ENCODE measurements at regions not wholly inside any gene's neighbourhood (a gene's known extent, or its start where the extent isn't known, plus 50 kb on each side); places are given as distances from the start of the nearest gene placed in this dataset.

DNA sequence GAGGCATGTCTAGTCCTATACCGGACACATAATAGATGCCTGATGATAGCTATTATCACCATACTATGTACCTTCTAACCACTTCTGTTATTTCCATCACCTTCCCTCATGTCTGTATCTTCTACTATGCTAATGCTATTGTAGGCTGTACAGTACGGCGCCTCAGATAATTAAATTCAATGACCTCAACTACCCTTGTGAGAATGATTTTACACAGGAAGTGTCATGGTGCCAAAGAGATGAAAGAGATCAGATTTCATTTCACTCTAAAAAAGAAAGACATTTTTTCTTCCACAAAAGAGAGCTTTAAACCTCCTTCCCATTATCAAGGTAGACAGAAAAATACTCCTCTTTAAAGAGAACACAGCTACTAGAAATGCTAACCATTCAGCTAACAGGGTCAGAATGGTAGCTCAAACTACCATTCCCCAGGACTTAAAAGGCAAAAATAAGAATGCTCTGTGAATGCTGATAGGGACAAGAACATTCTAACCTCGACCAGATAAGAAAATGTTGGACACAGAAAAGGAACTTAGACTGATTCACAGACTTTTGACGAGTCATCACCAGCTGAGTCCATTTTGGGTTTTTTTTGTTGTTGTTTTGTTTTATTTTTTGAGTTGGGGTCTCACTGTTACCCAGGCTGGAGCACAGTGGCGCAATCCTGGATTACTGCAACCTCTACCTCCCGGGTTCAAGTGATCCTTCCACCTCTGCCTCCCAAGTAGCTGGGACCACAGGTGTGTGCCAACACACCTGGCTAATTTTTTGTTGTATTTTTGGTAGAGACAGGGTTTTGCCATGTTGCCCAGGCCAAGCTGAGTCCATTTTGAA, 99.2 kb upstream of the RAPGEF2 start:
- Histone ChIP-seq H3K4me3 (ENCODE audit: low read depth in 2 of 2, low read length in 1 of 2) (no peak overlapping the region), H3K4me2 (peak overlapping the region; percentile 7; the same call in 1 of the 2 replicates), H3K27ac (ENCODE audit: low read depth in 2 of 2, low read length in 1 of 2) (peak overlapping the region in 1 of 2 experiments; percentile 39; a peak in 2 of 4 replicates), H3K9me2 (no peaks in the 10 kb centered on the region), H3K9me3 (no peaks in the 10 kb centered on the region), H2AFZ (ENCODE audit: low read depth) (peak overlapping the region; percentile 61), H4K20me1 (ENCODE audit: insufficient read depth) (no peaks in the 10 kb centered on the region), H3K79me2 (ENCODE audit: insufficient read depth) (no peaks in the 10 kb centered on the region), H3K36me3 (replicated peaks in 1 of 2; ENCODE audit: control insufficient read depth in 1 of 2, insufficient read depth in 2 of 2, low read length in 1 of 2) (no peaks in the 10 kb centered on the region), H3K27me3 (ENCODE audit: insufficient read depth) (no peaks in the 10 kb centered on the region), H3K9ac (no peak overlapping the region; the same call in 1 of the 2 replicates), H3F3A (replicated peaks; ENCODE audit: insufficient read depth) (no peaks in the 10 kb centered on the region), H3K4me1 (ENCODE audit: control insufficient read depth in 1 of 2, insufficient read depth in 2 of 2, low read depth in 1 of 2, low read length in 1 of 2) (peaks cover 0 to 22% of the 10 kb centered on the region in 2 experiments; a peak in 1 of 4 replicates)
- TF ChIP-seq NRF1 (IDR thresholded peaks at IDR 0.05; ENCODE audit: low read depth, low read length) (no peak), MXI1 (IDR thresholded peaks at IDR 0.05; ENCODE audit: low read depth, low read length) (no peak), SMC3 (IDR thresholded peaks at IDR 0.05; ENCODE audit: low read depth, low read length) (no peak), NFIC (IDR thresholded peaks at IDR 0.05; ENCODE audit: borderline replicate concordance) (no peak), TAF1 (IDR thresholded peaks at IDR 0.05; ENCODE audit: borderline replicate concordance, low read depth, low read length) (no peak), RAD21 (IDR thresholded peaks at IDR 0.05; ENCODE audit: low read length) (no peak), GATA2 (CRISPR knock-in tag; IDR thresholded peaks at IDR 0.05) (no peak), JUND (IDR thresholded peaks at IDR 0.05) (no peak)
- TF ChIP-seq, protein P1, sequence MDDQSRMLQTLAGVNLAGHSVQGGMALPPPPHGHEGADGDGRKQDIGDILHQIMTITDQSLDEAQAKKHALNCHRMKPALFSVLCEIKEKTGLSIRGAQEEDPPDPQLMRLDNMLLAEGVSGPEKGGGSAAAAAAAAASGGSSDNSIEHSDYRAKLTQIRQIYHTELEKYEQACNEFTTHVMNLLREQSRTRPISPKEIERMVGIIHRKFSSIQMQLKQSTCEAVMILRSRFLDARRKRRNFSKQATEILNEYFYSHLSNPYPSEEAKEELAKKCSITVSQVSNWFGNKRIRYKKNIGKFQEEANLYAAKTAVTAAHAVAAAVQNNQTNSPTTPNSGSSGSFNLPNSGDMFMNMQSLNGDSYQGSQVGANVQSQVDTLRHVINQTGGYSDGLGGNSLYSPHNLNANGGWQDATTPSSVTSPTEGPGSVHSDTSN (IDR thresholded peaks at IDR 0.05), result no peak
- TF ChIP-seq, protein P2, sequence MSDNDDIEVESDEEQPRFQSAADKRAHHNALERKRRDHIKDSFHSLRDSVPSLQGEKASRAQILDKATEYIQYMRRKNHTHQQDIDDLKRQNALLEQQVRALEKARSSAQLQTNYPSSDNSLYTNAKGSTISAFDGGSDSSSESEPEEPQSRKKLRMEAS (IDR thresholded peaks at IDR 0.05; ENCODE audit: low read depth), result no peak
- TF ChIP-seq, protein P3, sequence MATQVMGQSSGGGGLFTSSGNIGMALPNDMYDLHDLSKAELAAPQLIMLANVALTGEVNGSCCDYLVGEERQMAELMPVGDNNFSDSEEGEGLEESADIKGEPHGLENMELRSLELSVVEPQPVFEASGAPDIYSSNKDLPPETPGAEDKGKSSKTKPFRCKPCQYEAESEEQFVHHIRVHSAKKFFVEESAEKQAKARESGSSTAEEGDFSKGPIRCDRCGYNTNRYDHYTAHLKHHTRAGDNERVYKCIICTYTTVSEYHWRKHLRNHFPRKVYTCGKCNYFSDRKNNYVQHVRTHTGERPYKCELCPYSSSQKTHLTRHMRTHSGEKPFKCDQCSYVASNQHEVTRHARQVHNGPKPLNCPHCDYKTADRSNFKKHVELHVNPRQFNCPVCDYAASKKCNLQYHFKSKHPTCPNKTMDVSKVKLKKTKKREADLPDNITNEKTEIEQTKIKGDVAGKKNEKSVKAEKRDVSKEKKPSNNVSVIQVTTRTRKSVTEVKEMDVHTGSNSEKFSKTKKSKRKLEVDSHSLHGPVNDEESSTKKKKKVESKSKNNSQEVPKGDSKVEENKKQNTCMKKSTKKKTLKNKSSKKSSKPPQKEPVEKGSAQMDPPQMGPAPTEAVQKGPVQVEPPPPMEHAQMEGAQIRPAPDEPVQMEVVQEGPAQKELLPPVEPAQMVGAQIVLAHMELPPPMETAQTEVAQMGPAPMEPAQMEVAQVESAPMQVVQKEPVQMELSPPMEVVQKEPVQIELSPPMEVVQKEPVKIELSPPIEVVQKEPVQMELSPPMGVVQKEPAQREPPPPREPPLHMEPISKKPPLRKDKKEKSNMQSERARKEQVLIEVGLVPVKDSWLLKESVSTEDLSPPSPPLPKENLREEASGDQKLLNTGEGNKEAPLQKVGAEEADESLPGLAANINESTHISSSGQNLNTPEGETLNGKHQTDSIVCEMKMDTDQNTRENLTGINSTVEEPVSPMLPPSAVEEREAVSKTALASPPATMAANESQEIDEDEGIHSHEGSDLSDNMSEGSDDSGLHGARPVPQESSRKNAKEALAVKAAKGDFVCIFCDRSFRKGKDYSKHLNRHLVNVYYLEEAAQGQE (IDR thresholded peaks at IDR 0.05; ENCODE audit: low read depth, low read length), result no peak
- POLR2A ChIA-PET, result no interaction called here
- 74% methylated on average over 7 of the region's 7 CpGs for WGBS (ENCODE audit: low lambda C conversion rate)
- DNase-seq, result no peak
- CTCF ChIA-PET, result interaction anchor here (1.6 kb wide), 1 partner anchor 12 kb away, joined by 5 read pairs; no protein-coding TSS in a partner anchor

DNA sequence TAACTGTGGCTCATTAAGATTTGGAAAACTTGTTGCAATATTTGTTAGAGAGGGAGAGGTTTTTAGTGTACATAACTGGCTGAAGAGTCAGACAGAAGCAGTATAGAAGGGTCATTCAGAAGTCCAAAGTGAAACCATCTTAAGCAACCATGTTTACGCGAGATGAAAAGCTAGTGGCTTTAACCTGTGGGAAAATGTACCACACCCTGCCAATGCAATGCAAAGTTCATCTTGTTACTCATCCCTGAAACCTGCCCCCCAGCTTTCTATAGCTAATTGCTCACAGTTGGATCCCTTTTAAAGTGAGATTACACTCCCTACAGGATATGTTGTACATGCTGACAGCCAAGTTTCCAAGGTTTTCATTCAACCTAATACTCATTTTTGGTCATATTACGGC, 96.7 kb upstream of the RAPGEF2 start:
- ChIA-PET CTCF (no interaction called here), POLR2A (no interaction called here)
- Histone ChIP-seq H3K9me3 (no peaks in the 10 kb centered on the region), H3K4me1 (ENCODE audit: control insufficient read depth in 1 of 2, insufficient read depth in 2 of 2, low read depth in 1 of 2, low read length in 1 of 2) (peaks cover 0 to 22% of the 10 kb centered on the region in 2 experiments; a peak in 1 of 4 replicates), H3K79me2 (ENCODE audit: insufficient read depth) (no peaks in the 10 kb centered on the region), H2AFZ (ENCODE audit: low read depth) (no peak overlapping the region), H3K27ac (ENCODE audit: low read depth in 2 of 2, low read length in 1 of 2) (no peak overlapping the region), H3K9ac (no peak overlapping the region), H4K20me1 (ENCODE audit: insufficient read depth) (no peaks in the 10 kb centered on the region), H3K9me2 (no peaks in the 10 kb centered on the region), H3F3A (replicated peaks; ENCODE audit: insufficient read depth) (no peaks in the 10 kb centered on the region), H3K4me2 (no peak overlapping the region), H3K27me3 (ENCODE audit: insufficient read depth) (no peaks in the 10 kb centered on the region), H3K36me3 (replicated peaks in 1 of 2; ENCODE audit: control insufficient read depth in 1 of 2, insufficient read depth in 2 of 2, low read length in 1 of 2) (no peaks in the 10 kb centered on the region), H3K4me3 (ENCODE audit: low read depth in 2 of 2, low read length in 1 of 2) (no peak overlapping the region)
- no peak for DNase-seq
- no peak for TF ChIP-seq TCF12 (IDR thresholded peaks at IDR 0.05)
- no peak for TF ChIP-seq TEAD4 (IDR thresholded peaks at IDR 0.05; ENCODE audit: borderline replicate concordance, insufficient read depth)
- TF ChIP-seq, protein P4, sequence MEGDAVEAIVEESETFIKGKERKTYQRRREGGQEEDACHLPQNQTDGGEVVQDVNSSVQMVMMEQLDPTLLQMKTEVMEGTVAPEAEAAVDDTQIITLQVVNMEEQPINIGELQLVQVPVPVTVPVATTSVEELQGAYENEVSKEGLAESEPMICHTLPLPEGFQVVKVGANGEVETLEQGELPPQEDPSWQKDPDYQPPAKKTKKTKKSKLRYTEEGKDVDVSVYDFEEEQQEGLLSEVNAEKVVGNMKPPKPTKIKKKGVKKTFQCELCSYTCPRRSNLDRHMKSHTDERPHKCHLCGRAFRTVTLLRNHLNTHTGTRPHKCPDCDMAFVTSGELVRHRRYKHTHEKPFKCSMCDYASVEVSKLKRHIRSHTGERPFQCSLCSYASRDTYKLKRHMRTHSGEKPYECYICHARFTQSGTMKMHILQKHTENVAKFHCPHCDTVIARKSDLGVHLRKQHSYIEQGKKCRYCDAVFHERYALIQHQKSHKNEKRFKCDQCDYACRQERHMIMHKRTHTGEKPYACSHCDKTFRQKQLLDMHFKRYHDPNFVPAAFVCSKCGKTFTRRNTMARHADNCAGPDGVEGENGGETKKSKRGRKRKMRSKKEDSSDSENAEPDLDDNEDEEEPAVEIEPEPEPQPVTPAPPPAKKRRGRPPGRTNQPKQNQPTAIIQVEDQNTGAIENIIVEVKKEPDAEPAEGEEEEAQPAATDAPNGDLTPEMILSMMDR (IDR thresholded peaks at IDR 0.05), result no peak
- no peak for TF ChIP-seq SMC3 (IDR thresholded peaks at IDR 0.05; ENCODE audit: low read depth, low read length)
- TF ChIP-seq, protein P5, sequence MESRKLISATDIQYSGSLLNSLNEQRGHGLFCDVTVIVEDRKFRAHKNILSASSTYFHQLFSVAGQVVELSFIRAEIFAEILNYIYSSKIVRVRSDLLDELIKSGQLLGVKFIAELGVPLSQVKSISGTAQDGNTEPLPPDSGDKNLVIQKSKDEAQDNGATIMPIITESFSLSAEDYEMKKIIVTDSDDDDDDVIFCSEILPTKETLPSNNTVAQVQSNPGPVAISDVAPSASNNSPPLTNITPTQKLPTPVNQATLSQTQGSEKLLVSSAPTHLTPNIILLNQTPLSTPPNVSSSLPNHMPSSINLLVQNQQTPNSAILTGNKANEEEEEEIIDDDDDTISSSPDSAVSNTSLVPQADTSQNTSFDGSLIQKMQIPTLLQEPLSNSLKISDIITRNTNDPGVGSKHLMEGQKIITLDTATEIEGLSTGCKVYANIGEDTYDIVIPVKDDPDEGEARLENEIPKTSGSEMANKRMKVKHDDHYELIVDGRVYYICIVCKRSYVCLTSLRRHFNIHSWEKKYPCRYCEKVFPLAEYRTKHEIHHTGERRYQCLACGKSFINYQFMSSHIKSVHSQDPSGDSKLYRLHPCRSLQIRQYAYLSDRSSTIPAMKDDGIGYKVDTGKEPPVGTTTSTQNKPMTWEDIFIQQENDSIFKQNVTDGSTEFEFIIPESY (IDR thresholded peaks at IDR 0.05; ENCODE audit: borderline replicate concordance, low read depth), result no peak
- no peak for TF ChIP-seq RFX5 (IDR thresholded peaks at IDR 0.05; ENCODE audit: low read length)
- no peak for TF ChIP-seq CHD2 (IDR thresholded peaks at IDR 0.05; ENCODE audit: low read length, partially characterized antibody)
- TF ChIP-seq RAD21 (IDR thresholded peaks at IDR 0.05; ENCODE audit: low read length), result no peak
- TF ChIP-seq NRF1 (IDR thresholded peaks at IDR 0.05; ENCODE audit: low read depth, low read length), result no peak
- WGBS (ENCODE audit: low lambda C conversion rate), result 93% methylated on average over 3 of the region's 3 CpGs

Data from SK-N-SH (cell line).